NCI-H1417 treated with DMSO at 0.1 percent for 48 hours (cell line): ENCODE measurements at regions not wholly inside any gene's neighbourhood (a gene's known extent, or its start where the extent isn't known, plus 50 kb on each side); places are given as distances from the start of the nearest gene placed in this dataset.

Experiments
- DNase-seq: peaks from one replicate; lab custom pipeline; 2025; lab: John Stamatoyannopoulos, UW

GRCh38 chr9:17970277-17970676, 391.4 kb downstream of the SH3GL2 start:
- DNase-seq, result no peak

DNA sequence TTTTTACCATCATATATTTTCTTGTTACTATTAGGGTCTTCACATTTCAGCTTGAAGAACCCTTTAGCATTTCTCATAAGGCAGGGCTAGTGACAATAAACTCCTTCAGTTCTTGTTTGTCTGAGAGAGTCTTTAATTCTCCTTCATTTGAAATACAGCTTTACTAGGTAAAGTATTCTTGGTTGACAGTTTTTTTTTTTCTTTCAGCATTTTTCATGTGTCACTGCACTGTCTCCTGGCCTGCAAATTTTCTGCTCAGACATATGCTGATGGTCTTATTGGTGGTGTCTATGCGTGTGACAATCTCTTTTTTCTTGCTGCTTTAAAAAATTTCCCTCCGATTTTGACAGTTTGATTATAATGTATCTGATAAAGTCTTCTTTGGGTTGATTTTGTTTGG, 399.9 kb downstream of the SH3GL2 start:
- DNase-seq, result no peak

DNA sequence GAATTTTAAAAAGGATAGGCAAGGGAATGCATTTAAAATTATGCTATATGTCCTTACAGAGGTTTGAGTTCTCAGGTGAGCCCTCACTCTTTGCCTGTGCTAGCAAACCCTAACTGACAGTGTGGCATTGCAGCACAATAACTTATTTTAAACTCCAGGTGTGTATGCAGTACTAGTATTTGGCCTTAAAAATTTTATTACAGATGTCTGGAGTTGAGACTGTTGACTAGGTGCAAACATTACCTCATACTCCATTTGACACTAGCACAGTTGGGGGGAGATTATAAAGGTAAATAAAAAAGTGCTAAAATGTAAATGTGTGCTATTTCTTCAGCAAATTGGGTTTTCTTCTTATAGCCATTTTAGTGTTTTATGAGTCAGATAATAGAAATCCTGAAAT, 407.7 kb downstream of the SH3GL2 start:
- no peak for DNase-seq

GRCh38 chr9:17987189-17987588, 408.3 kb downstream of the SH3GL2 start:
- DNase-seq, result no peak

- no peak for DNase-seq
Observed at GRCh38 chr9:17988489-17988888, 409.6 kb downstream of the SH3GL2 start.

GRCh38 chr9:17990602-17991001, 411.7 kb downstream of the SH3GL2 start:
- no peak for DNase-seq

DNA sequence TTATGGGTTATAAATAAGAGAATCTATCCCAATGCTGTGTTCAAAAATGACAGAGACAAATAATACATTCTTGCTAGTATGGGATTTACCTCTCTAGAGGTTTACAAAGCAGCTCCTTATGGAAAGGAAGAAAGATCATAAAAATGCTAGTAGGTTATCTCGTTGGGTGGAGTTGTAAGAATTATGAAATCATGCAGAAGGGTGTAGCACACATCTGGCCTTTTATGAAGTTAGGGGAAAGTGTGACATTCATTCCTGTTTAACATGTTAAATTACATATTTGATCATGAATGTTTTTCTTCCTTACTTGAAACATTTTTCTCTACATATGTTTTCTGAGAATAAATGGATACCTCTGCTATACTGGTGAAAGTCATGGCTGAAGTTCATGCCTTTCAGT, 414.2 kb downstream of the SH3GL2 start:
- no peak for DNase-seq

DNA sequence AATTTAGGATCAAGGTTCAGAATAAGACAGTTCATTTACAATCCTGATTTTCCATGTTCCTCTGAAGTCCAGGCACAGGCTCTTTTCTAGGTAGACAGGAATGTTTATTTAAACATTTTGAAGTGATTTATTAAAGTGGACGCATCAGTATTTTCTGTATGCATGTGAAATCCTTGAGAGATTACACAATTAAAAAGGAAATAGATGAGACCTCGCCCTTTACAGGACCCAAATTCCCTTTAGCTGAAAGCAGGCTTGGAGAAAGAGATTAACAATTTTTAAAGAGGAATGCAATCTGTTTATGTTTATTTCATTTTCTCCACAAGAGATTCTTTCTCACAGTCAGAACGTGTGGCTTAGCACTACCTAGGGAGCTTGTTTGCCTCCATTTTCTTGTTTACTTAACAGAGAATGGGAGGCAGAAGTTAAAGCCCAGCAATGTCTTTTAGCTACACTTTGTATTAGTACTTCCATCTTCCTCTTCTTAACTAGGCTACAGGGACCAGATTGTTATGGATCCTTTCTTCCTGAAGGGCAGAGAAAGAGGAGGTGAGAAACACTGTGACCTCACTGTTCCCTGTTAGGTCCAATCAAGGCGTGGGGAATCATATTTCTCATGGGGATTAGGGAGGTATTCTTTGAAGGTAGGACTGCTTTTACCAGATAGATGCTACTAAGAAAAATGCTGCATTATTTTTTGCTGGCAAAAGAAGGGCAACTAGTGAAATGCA, 416.0 kb downstream of the SH3GL2 start:
- DNase-seq, result no peak

DNA sequence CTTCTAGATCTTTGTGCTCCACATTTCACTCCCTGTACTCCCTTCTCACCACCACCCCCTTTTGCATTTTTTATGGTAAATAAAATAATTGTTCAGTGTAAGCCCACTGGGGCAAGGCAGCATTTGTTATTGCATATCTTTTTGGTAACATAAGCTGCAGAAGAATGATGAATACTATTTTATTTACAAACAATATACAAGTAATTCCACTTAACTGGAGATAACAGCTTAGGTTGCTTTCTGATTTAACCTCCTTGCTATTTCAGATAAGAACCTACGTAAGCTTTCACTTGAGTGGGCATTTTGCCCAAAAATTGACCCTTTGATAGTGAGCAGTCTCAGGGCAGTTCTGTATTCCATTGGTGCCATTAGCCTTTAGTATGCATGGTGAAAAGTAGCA, 417.9 kb downstream of the SH3GL2 start:
- no peak for DNase-seq

GRCh38 chr9:18002718-18003438, 424.0 kb downstream of the SH3GL2 start:
- DNase-seq, result no peak

GRCh38 chr9:18006591-18006990, 427.7 kb downstream of the SH3GL2 start:
- DNase-seq, result no peak

GRCh38 chr9:18007621-18008020, 428.8 kb downstream of the SH3GL2 start:
- peak; percentile 91 for DNase-seq

GRCh38 chr9:18009902-18010301, 431.0 kb downstream of the SH3GL2 start:
- DNase-seq, result no peak

GRCh38 chr9:18010492-18010891, 431.6 kb downstream of the SH3GL2 start:
- no peak for DNase-seq

GRCh38 chr9:18012170-18012569, 433.3 kb downstream of the SH3GL2 start:
- no peak for DNase-seq

GRCh38 chr9:18014556-18014955, 435.7 kb downstream of the SH3GL2 start:
- no peak for DNase-seq

DNA sequence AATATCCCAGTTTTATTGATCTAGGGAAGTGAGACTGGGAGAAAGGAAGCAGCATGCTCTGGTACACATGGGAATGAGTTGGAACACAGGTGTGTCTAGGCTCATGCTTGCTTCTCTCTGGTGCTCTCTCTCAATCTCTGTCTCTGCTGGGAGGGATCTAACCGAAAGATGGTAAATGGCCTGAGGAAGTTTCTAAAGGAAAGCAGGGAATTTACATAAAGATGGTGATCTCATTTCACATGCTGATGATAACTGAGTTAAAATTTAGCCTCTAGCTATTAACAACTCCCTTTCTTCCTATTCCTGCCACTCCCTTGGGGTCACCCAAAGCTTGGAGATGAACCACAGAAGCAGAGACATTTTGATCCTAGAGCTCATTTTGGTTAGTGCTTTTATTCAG, 436.2 kb downstream of the SH3GL2 start:
- DNase-seq, result no peak

DNA sequence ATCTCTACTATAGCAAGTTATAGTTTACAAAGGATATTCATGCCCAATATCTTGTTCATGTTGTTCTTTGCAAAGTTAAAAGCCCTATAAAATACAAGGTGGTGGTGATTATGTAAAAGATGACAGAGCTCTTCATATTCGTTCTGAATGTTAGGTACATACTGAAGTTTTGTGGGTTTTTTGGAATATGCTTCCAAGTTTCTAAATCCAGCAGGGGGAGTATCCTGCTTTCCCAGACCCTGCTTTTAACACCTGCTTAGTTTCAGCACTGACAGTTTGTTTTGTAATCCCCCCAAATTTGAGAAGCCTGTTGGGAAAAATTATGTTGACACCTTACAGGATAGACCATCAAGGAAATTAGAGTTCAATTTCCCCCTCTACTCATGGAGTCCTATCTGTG, 438.3 kb downstream of the SH3GL2 start:
- no peak for DNase-seq

DNA sequence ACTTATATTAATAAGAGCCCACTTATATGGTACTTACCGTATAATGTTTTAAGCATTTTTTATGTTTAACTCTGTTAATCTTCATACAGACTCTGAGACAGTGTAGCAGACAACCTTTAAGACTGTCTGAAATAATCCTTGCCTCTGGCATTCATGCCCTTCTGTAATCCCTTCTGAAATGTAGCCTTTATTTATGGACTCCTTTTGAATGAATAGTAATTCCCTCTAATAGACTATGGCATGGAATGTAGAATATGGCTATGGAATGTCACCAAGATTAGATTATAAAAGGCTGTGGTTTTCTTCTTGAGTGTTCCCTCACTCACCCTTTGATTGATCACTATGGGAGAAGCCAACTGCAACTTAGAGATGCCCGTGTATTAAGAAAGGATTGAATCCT, 439.4 kb downstream of the SH3GL2 start:
- no peak for DNase-seq

- no peak for DNase-seq
Observed at GRCh38 chr9:18018661-18019060, 439.8 kb downstream of the SH3GL2 start.

- no peak for DNase-seq
Observed at GRCh38 chr9:18020121-18020745, 441.4 kb downstream of the SH3GL2 start.

- DNase-seq, result no peak
Observed at GRCh38 chr9:18022642-18023041, 443.8 kb downstream of the SH3GL2 start.

- DNase-seq, result no peak
Observed at GRCh38 chr9:18023332-18023731, 444.5 kb downstream of the SH3GL2 start.
